ENCODE measurements at regions not wholly inside any gene's neighbourhood (a gene's known extent, or its start where the extent isn't known, plus 50 kb on each side); places are given as distances from the start of the nearest gene placed in this dataset.

DNA sequence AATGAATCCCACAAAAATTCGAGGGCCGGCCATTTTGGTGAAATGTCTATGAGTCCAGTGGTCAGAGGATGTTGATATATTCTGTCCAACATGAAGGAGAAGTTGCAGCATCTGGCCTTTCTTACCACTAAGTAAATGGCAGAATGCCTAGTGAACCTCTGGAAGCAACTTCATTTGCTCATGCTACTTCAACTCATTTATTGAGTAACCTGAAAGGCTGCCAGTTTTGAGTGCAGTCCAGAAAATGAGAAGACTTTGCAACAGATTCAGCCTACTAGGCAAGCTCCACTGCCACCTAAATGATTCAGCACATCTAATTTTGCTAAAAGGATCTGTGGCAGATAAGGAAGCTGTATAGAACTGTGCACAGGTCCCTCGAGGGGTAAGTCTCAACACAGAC, 265.0 kb downstream of the OPA1 start:
- DNase-seq = peak in 4 of 7 donors; percentile 24 to 65 (median 49)
- Histone ChIP-seq H3K9me3 (replicated peaks in 1 of 3) (no peaks in the 10 kb centered on the region), H3K36me3 (replicated peaks in 1 of 2) (no peaks in the 10 kb centered on the region), H3K27me3 (no peaks in the 10 kb centered on the region), H3K27ac (no peak overlapping the region), H3K4me1 (replicated peaks in 1 of 2) (no peaks in the 10 kb centered on the region), H3K4me3 (no peak overlapping the region)
- TF ChIP-seq POLR2A (IDR thresholded peaks at IDR 0.05) = no peak
- TF ChIP-seq, protein P1, sequence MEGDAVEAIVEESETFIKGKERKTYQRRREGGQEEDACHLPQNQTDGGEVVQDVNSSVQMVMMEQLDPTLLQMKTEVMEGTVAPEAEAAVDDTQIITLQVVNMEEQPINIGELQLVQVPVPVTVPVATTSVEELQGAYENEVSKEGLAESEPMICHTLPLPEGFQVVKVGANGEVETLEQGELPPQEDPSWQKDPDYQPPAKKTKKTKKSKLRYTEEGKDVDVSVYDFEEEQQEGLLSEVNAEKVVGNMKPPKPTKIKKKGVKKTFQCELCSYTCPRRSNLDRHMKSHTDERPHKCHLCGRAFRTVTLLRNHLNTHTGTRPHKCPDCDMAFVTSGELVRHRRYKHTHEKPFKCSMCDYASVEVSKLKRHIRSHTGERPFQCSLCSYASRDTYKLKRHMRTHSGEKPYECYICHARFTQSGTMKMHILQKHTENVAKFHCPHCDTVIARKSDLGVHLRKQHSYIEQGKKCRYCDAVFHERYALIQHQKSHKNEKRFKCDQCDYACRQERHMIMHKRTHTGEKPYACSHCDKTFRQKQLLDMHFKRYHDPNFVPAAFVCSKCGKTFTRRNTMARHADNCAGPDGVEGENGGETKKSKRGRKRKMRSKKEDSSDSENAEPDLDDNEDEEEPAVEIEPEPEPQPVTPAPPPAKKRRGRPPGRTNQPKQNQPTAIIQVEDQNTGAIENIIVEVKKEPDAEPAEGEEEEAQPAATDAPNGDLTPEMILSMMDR (IDR thresholded peaks at IDR 0.05) = no peak
- 68 to 85% (median 76%) methylated on average over 3 of the region's 3 CpGs for WGBS, 4 donors
- intact Hi-C loops (cut with DNase I) = no loop called here

DNA sequence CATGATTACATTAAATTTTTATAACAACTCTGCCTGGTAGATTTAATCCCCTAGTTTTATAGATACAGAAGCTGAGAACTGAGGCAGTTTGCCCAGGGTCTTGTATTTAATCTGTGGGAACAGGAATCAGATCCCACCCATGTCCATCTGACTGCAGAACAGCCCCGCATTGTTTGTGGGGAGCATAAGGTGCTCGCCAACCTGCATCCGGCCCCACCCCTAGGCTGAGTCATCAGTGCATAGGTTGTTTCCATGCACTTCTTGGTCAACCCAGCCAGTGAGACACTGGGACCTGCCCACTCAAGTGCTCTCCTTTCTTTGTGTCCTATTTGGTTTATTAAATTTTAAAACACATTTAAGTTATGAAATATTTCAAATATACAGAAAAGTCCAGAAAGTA, 266.2 kb downstream of the OPA1 start:
- no peak for TF ChIP-seq POLR2A (IDR thresholded peaks at IDR 0.05)
- TF ChIP-seq, protein P1 (IDR thresholded peaks at IDR 0.05) = no peak
- H3K36me3 ChIP-seq (replicated peaks in 1 of 2) = no peaks in the 10 kb centered on the region
- no peak for DNase-seq
- no peak overlapping the region for H3K4me3 ChIP-seq
- no peaks in the 10 kb centered on the region for H3K9me3 ChIP-seq (replicated peaks in 1 of 3)
- intact Hi-C loops (cut with DNase I) = no loop called here
- H3K27me3 ChIP-seq = no peaks in the 10 kb centered on the region
- H3K4me1 ChIP-seq (replicated peaks in 1 of 2) = no peaks in the 10 kb centered on the region
- WGBS, 4 donors = 81 to 93% (median 90%) methylated on average over 3 of the region's 3 CpGs
- no peak overlapping the region for H3K27ac ChIP-seq

DNA sequence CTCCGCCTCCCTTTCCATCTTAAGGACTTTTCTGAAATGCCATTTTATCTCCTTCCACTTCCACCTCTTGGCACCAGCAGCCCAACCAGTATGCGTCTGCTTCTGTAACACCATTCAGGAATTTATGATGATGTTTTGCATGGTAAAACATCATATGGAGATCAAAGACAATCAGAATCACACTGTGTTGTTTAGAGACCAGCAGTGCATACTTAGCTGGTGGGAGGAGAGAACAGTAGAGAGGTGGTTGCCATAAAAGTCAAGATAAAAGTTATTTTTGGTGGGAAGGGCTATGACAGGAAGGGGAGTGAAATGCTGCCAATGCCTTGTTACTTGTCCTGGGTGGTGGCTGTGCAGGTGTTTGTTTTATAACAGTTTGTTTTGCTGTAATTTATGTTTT, 268.0 kb downstream of the OPA1 start:
- WGBS, 4 donors = 87 to 98% (median 91%) methylated on average over 2 of the region's 2 CpGs
- no peak for TF ChIP-seq POLR2A (IDR thresholded peaks at IDR 0.05)
- TF ChIP-seq, protein P1 (IDR thresholded peaks at IDR 0.05) = no peak
- Histone ChIP-seq H3K36me3 (replicated peaks in 1 of 2) (no peaks in the 10 kb centered on the region), H3K27ac (no peak overlapping the region), H3K9me3 (replicated peaks in 1 of 3) (no peaks in the 10 kb centered on the region), H3K4me1 (replicated peaks in 1 of 2) (no peaks in the 10 kb centered on the region), H3K27me3 (no peaks in the 10 kb centered on the region), H3K4me3 (no peak overlapping the region)
- intact Hi-C loops (cut with DNase I) = no loop called here
- no peak for DNase-seq

DNA sequence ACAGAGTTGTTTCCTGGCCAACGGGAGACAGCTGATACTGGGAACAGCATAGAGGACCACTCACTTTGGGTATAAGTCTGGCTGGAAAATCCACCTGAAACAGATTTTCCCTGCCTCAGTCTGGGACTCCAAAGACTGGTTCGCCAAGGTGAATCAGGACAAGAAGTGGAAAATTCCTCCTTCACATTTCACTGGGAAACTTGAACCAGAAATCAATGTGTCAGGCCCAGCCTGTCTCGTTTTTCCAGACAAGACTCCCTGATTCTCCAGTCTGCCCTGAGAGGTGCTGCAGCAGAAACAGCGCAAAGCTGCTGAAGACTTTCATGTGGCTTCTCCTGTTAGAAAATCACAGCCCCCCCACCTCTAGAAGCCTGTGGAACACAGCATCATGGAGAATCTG, 269.8 kb downstream of the OPA1 start:
- WGBS, 4 donors = 86 to 95% (median 89%) methylated on average over 4 of the region's 4 CpGs
- H3K4me1 ChIP-seq (replicated peaks in 1 of 2) = no peaks in the 10 kb centered on the region
- intact Hi-C loops (cut with DNase I) = no loop called here

More for the DNA sequence above, 269.8 kb downstream of the OPA1 start:
- DNase-seq = no peak
- Histone ChIP-seq H3K27ac (no peak overlapping the region), H3K27me3 (no peaks in the 10 kb centered on the region), H3K9me3 (replicated peaks in 1 of 3) (no peaks in the 10 kb centered on the region), H3K36me3 (replicated peaks in 1 of 2) (no peaks in the 10 kb centered on the region), H3K4me3 (no peak overlapping the region)
- TF ChIP-seq, protein P1 (IDR thresholded peaks at IDR 0.05) = no peak
- TF ChIP-seq POLR2A (IDR thresholded peaks at IDR 0.05) = no peak

Measured in adrenal gland (tissue), 9 donors.